GM12891 (cell line): ENCODE measurements at regions not wholly inside any gene's neighbourhood (a gene's known extent, or its start where the extent isn't known, plus 50 kb on each side); places are given as distances from the start of the nearest gene placed in this dataset.

Source experiments
- POU2F2 ChIP-seq: IDR thresholded peaks from 2 replicates; pipeline ENCODE4 v1.6.1; 2011; ENCODE audit warnings: low read depth, mild to moderate bottlenecking, control low read depth, low read length, moderate library complexity
- TAF1 ChIP-seq: IDR thresholded peaks from 2 replicates; pipeline ENCODE4 v1.6.1; 2011; ENCODE audit warnings: low read depth, low read length, control low read depth

GRCh38 chr2:190126798-190127197, 64.3 kb upstream of the MSTN start:
- no peak for TF ChIP-seq POU2F2
- TF ChIP-seq TAF1, result no peak
